Central memory CD8-positive, alpha-beta T cell (primary cell): ENCODE measurements at regions not wholly inside any gene's neighbourhood (a gene's known extent, or its start where the extent isn't known, plus 50 kb on each side); places are given as distances from the start of the nearest gene placed in this dataset.

ENCODE experiments used
- ATAC-seq: fragments of 150-1000 bp; cut with Tn5 transposase; replicated peaks from 2 replicates; pipeline ENCODE4 v1.10.0; 2022; ENCODE audit warnings: mild to moderate bottlenecking, moderate FRiP score, moderate number of reproducible peaks; ENCODE audit not compliant: poor library complexity, severe bottlenecking; ENCODE audit errors: extremely low read depth
- DNase-seq, 2 donors: peaks; one replicate each; pipeline ENCODE4 v3.0.0; 2021; ENCODE audit warnings: low spot score in 2 of 2
- H3K27ac Mint-ChIP-seq: one replicate; pipeline ENCODE4 v1.8.0; 2022; ENCODE audit warnings: low read depth, mild to moderate bottlenecking, moderate library complexity, mixed read lengths
- H3K27me3 Mint-ChIP-seq: one replicate; pipeline ENCODE4 v1.8.0; 2022; ENCODE audit warnings: mixed read lengths
- H3K36me3 Mint-ChIP-seq: one replicate; pipeline ENCODE4 v1.8.0; 2022; ENCODE audit warnings: mild to moderate bottlenecking, moderate library complexity, mixed read lengths; ENCODE audit not compliant: insufficient read depth
- H3K4me1 Mint-ChIP-seq: one replicate; pipeline ENCODE4 v1.8.0; 2022; ENCODE audit warnings: mixed read lengths
- H3K4me3 Mint-ChIP-seq: one replicate; pipeline ENCODE4 v1.8.0; 2022; ENCODE audit warnings: mild to moderate bottlenecking, moderate library complexity, mixed read lengths
- H3K9me3 Mint-ChIP-seq: one replicate; pipeline ENCODE4 v1.8.0; 2022; ENCODE audit warnings: mixed read lengths

GRCh38 chr1:244271691-244272308, 179.9 kb downstream of the ADSS2 start:
- DNase-seq = no peak
- no peak overlapping the region for H3K27ac Mint-ChIP-seq
- H3K36me3 Mint-ChIP-seq = no peaks in the 10 kb centered on the region
- H3K9me3 Mint-ChIP-seq = peaks cover 9% of the 10 kb centered on the region
- no peaks in the 10 kb centered on the region for H3K27me3 Mint-ChIP-seq
- no peak overlapping the region for H3K4me3 Mint-ChIP-seq
- H3K4me1 Mint-ChIP-seq = peaks cover 5% of the 10 kb centered on the region
- no peak for ATAC-seq

GRCh38 chr1:244272471-244273261, 179.0 kb downstream of the ADSS2 start:
- Mint-ChIP-seq H3K4me1 (peaks cover 5% of the 10 kb centered on the region), H3K36me3 (no peaks in the 10 kb centered on the region), H3K27ac (no peak overlapping the region), H3K4me3 (no peak overlapping the region), H3K27me3 (peaks cover 4% of the 10 kb centered on the region), H3K9me3 (peaks cover 9% of the 10 kb centered on the region)
- DNase-seq = peak; percentile 54 to 61
- peak; percentile 64 for ATAC-seq

GRCh38 chr1:244273262-244273844, 178.4 kb downstream of the ADSS2 start:
- H3K36me3 Mint-ChIP-seq = no peaks in the 10 kb centered on the region
- peaks cover 9% of the 10 kb centered on the region for H3K9me3 Mint-ChIP-seq

GRCh38 chr1:244273845-244274619, 177.7 kb downstream of the ADSS2 start:
- ATAC-seq = no peak
- peaks cover 5% of the 10 kb centered on the region for H3K4me1 Mint-ChIP-seq
- no peak overlapping the region for H3K27ac Mint-ChIP-seq
- H3K9me3 Mint-ChIP-seq = peaks cover 9% of the 10 kb centered on the region
- DNase-seq = no peak
- H3K27me3 Mint-ChIP-seq = peaks cover 8% of the 10 kb centered on the region
- no peak overlapping the region for H3K4me3 Mint-ChIP-seq
- no peaks in the 10 kb centered on the region for H3K36me3 Mint-ChIP-seq

More at GRCh38 chr1:244273262-244273844, 178.4 kb downstream of the ADSS2 start:
- no peak for DNase-seq
- Mint-ChIP-seq H3K4me3 (no peak overlapping the region), H3K4me1 (peaks cover 5% of the 10 kb centered on the region), H3K27me3 (peaks cover 8% of the 10 kb centered on the region), H3K27ac (no peak overlapping the region)
- no peak for ATAC-seq

- no peak overlapping the region for H3K4me3 Mint-ChIP-seq
- peaks cover 23% of the 10 kb centered on the region for H3K27me3 Mint-ChIP-seq
- no peak overlapping the region for H3K27ac Mint-ChIP-seq
- H3K9me3 Mint-ChIP-seq = no peaks in the 10 kb centered on the region
- no peaks in the 10 kb centered on the region for H3K36me3 Mint-ChIP-seq
- ATAC-seq (no peak), DNase-seq (no peak)
- peaks cover 5% of the 10 kb centered on the region for H3K4me1 Mint-ChIP-seq
These were observed 175.1 kb downstream of the ADSS2 start for GRCh38 chr1:244276646-244277045.

- Mint-ChIP-seq H3K27me3 (peaks cover 23% of the 10 kb centered on the region), H3K4me1 (no peaks in the 10 kb centered on the region), H3K9me3 (no peaks in the 10 kb centered on the region), H3K4me3 (no peak overlapping the region), H3K27ac (no peak overlapping the region), H3K36me3 (no peaks in the 10 kb centered on the region)
- no peak for DNase-seq
- ATAC-seq = no peak
These were observed 171.5 kb downstream of the ADSS2 start for GRCh38 chr1:244280201-244280600.

- no peak overlapping the region for H3K4me3 Mint-ChIP-seq
- H3K4me1 Mint-ChIP-seq = no peaks in the 10 kb centered on the region
- ATAC-seq = no peak
- H3K27ac Mint-ChIP-seq = no peak overlapping the region
- H3K9me3 Mint-ChIP-seq = no peaks in the 10 kb centered on the region
- H3K36me3 Mint-ChIP-seq = no peaks in the 10 kb centered on the region
- H3K27me3 Mint-ChIP-seq = peaks cover 23% of the 10 kb centered on the region
- DNase-seq = no peak
These were observed 170.8 kb downstream of the ADSS2 start for GRCh38 chr1:244280859-244281258.

GRCh38 chr1:244283772-244284171, 167.9 kb downstream of the ADSS2 start:
- Mint-ChIP-seq H3K27ac (no peak overlapping the region), H3K27me3 (peaks cover 15% of the 10 kb centered on the region), H3K4me3 (no peak overlapping the region), H3K4me1 (no peaks in the 10 kb centered on the region), H3K9me3 (no peaks in the 10 kb centered on the region), H3K36me3 (no peaks in the 10 kb centered on the region)
- no peak for DNase-seq
- ATAC-seq = no peak

GRCh38 chr1:244284641-244285156, 167.0 kb downstream of the ADSS2 start:
- Mint-ChIP-seq H3K4me1 (no peaks in the 10 kb centered on the region), H3K27ac (no peak overlapping the region), H3K27me3 (peaks cover 18% of the 10 kb centered on the region), H3K9me3 (no peaks in the 10 kb centered on the region), H3K36me3 (no peaks in the 10 kb centered on the region), H3K4me3 (no peak overlapping the region)
- no peak for DNase-seq
- no peak for ATAC-seq

GRCh38 chr1:244286341-244286740, 165.4 kb downstream of the ADSS2 start:
- no peak overlapping the region for H3K27ac Mint-ChIP-seq
- ATAC-seq (no peak), DNase-seq (no peak)
- H3K4me3 Mint-ChIP-seq = no peak overlapping the region
- H3K4me1 Mint-ChIP-seq = peaks cover 4% of the 10 kb centered on the region
- H3K9me3 Mint-ChIP-seq = no peaks in the 10 kb centered on the region
- H3K27me3 Mint-ChIP-seq = peaks cover 20% of the 10 kb centered on the region
- H3K36me3 Mint-ChIP-seq = no peaks in the 10 kb centered on the region

- H3K36me3 Mint-ChIP-seq = no peaks in the 10 kb centered on the region
- peaks cover 33% of the 10 kb centered on the region for H3K27me3 Mint-ChIP-seq
- no peak overlapping the region for H3K27ac Mint-ChIP-seq
- H3K4me1 Mint-ChIP-seq = peaks cover 4% of the 10 kb centered on the region
- DNase-seq (no peak), ATAC-seq (no peak)
- H3K4me3 Mint-ChIP-seq = no peak overlapping the region
- no peaks in the 10 kb centered on the region for H3K9me3 Mint-ChIP-seq
These were observed 164.0 kb downstream of the ADSS2 start for GRCh38 chr1:244287726-244288125.

GRCh38 chr1:244288663-244289062, 163.0 kb downstream of the ADSS2 start:
- no peaks in the 10 kb centered on the region for H3K9me3 Mint-ChIP-seq
- H3K4me3 Mint-ChIP-seq = no peak overlapping the region
- DNase-seq (no peak), ATAC-seq (no peak)
- no peak overlapping the region for H3K27ac Mint-ChIP-seq
- peaks cover 36% of the 10 kb centered on the region for H3K27me3 Mint-ChIP-seq
- peaks cover 4% of the 10 kb centered on the region for H3K4me1 Mint-ChIP-seq
- no peaks in the 10 kb centered on the region for H3K36me3 Mint-ChIP-seq
